GM12878 (cell line): ENCODE measurements at regions not wholly inside any gene's neighbourhood (a gene's known extent, or its start where the extent isn't known, plus 50 kb on each side); places are given as distances from the start of the nearest gene placed in this dataset.

Experiments used
- CEBPZ ChIP-seq: fragments of 150-350 bp; IDR thresholded peaks from 2 replicates; pipeline ENCODE4 v1.6.1; 2016; ENCODE audit warnings: low read depth, low read length
- CTCF ChIP-seq, 3 experiments: IDR thresholded peaks in 2 of 3; conservative IDR thresholded peaks in 1 of 3; 2 replicates each; pipeline ENCODE4 v1.5.1; 2011; ENCODE audit warnings: low read depth in 3 of 3, low read length in 3 of 3, mild to moderate bottlenecking in 3 of 3, control low read depth in 2 of 3, moderate library complexity in 2 of 3, inconsistent platforms in 1 of 3, mixed read lengths in 1 of 3; ENCODE audit not compliant: control insufficient read depth in 2 of 3, insufficient read depth in 1 of 3; ENCODE audit errors: extremely low read depth in 1 of 3
- ETV6 ChIP-seq, 2 experiments: fragments of 450-650 bp in 1 of 2; IDR thresholded peaks in 1 of 2; conservative IDR thresholded peaks in 1 of 2; 2 replicates each; pipeline ENCODE4 v1.6.1; 2014; ENCODE audit warnings: antibody characterized with exemption in 1 of 2, borderline replicate concordance in 1 of 2, low read depth in 1 of 2, mild to moderate bottlenecking in 1 of 2, moderate library complexity in 1 of 2
- EZH2 ChIP-seq: IDR thresholded peaks from 2 replicates; pipeline ENCODE4 v1.6.1; 2012; ENCODE audit warnings: low read depth, mild to moderate bottlenecking, control low read depth, inconsistent platforms, low read length, borderline replicate concordance; ENCODE audit not compliant: control insufficient read depth
- FOS ChIP-seq: IDR thresholded peaks from 3 replicates; pipeline ENCODE4 v1.6.1; 2011; ENCODE audit warnings: borderline replicate concordance; ENCODE audit not compliant: insufficient read length; ENCODE audit errors: extremely low read depth
- IRF5 ChIP-seq: fragments of 450-650 bp; IDR thresholded peaks from 2 replicates; pipeline ENCODE4 v1.6.1; 2017; ENCODE audit warnings: borderline replicate concordance
- NRF1 ChIP-seq: conservative IDR thresholded peaks from 2 replicates; pipeline ENCODE4 v1.6.1; 2011; ENCODE audit warnings: mild to moderate bottlenecking, low read depth, low read length, improper control_type of control experiment
- POLR2AphosphoS5 ChIP-seq: IDR thresholded peaks from 2 replicates; pipeline ENCODE4 v1.6.1; 2011; ENCODE audit warnings: mild to moderate bottlenecking, low read length, inconsistent platforms
- TCF3 ChIP-seq: IDR thresholded peaks from 2 replicates; pipeline ENCODE4 v1.6.1; 2012; ENCODE audit warnings: low read depth, mild to moderate bottlenecking, low read length, borderline replicate concordance; ENCODE audit not compliant: insufficient read depth

GRCh38 chr11:30133281-30133680, 97.5 kb upstream of the FSHB start:
- no peak for TF ChIP-seq TCF3
- no peak for TF ChIP-seq NRF1
- no peak for TF ChIP-seq IRF5
- no peak for TF ChIP-seq CEBPZ
- no peak for TF ChIP-seq POLR2AphosphoS5
- no peak for TF ChIP-seq CTCF (IDR thresholded peaks at IDR 0.05 in 2 of 3, conservative IDR thresholded peaks at IDR 0.05 in 1 of 3; ENCODE audit: control insufficient read depth in 2 of 3, extremely low read depth in 1 of 3, insufficient read depth in 1 of 3, low read depth in 3 of 3, low read length in 3 of 3)
- TF ChIP-seq EZH2: no peak
- TF ChIP-seq FOS: no peak
- no peak for TF ChIP-seq ETV6 (conservative IDR thresholded peaks at IDR 0.05 in 1 of 2, IDR thresholded peaks at IDR 0.05 in 1 of 2; ENCODE audit: borderline replicate concordance in 1 of 2, low read depth in 1 of 2)
